Hippocampal formation (tissue), 2 donors: ENCODE measurements at regions not wholly inside any gene's neighbourhood (a gene's known extent, or its start where the extent isn't known, plus 50 kb on each side); places are given as distances from the start of the nearest gene placed in this dataset.
A peak's percentile ranks its signal among the peaks of the same experiment; 100 is the strongest.

Experiments
- DNase-seq, 2 donors: peaks; one replicate each; lab custom pipeline; 2025; lab: John Stamatoyannopoulos, UW

DNA sequence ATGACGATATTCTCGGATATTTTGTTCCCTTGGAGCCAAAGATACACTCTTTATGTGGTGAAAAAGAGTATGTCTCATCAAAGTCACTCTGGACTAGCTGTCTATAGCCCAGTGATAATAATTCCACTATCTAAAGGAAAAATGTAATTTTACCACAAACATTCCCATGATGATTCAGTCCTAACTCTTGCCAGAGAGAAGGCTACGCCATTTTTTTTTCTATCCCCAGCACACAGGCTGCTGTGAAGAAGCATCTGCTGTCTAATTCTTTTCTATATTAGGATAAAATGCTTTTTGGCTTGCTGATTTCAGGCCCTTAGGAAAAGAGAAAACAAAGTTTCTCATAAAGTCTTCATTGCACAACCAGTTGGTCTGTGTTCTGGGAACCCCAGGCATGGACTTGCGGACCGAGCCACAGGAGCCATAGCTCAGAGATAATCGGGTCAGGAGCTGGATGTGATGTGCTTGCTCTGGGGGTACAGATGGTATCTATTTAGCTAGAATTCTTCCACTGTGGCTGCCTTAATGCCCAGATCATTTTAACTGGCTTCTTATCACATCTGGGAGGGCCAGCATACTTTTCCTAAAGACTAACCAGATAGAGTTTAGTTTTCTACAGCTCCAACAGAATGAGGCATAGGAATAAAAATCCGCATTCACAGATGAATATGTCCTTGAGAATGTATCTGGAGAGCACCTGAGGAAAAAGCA lies 683.7 kb upstream of the ID4 start:
- DNase-seq = no peak

GRCh38 chr6:19153981-19154295 lies 683.2 kb upstream of the ID4 start:
- DNase-seq = no peak

DNA sequence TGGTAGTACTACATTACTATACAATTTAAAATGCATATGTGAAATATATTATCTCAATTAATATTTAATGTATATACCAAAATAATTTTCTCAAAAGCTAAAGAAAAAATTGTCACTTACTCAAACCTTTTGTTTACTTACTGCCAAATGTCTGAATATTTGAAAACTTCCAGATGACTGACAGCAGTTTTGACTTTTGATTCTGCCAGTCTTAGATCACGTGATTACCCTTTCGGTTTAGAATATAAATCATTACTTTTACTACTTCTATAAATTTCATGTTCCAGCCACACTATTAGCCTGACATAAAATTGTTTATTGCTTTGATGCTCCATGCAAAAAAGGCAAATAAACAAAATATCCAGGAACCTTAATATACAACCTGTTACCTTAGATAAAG lies 680.7 kb upstream of the ID4 start:
- DNase-seq = no peak

GRCh38 chr6:19157486-19157885 lies 679.7 kb upstream of the ID4 start:
- no peak for DNase-seq

GRCh38 chr6:19158586-19158985 lies 678.6 kb upstream of the ID4 start:
- DNase-seq = no peak

GRCh38 chr6:19159089-19159488 lies 678.1 kb upstream of the ID4 start:
- DNase-seq = no peak

- DNase-seq = no peak
Measured at GRCh38 chr6:19159561-19159960, 677.6 kb upstream of the ID4 start.

- no peak for DNase-seq
Measured at GRCh38 chr6:19160081-19160730, 677.0 kb upstream of the ID4 start.

- no peak for DNase-seq
Measured at GRCh38 chr6:19167251-19167650, 669.9 kb upstream of the ID4 start.

DNA sequence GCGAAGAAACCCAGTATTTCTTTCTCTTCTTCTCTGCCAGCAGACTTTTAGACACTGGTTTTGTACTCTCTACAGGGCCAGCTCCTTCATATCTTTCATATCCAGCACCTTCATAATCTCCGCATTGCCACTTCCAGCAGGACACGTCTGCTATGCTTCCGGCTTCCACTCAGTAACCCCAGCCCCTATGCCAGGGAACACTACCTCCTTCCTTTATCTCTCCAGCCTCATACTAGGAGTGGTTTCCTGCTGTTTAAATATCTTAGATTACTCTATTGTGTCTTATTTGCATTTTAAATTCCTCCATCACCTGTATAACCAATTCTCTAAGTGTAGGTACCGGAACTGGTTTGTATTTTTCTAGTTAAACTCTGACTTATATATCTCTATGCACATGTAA lies 667.8 kb upstream of the ID4 start:
- DNase-seq = no peak

DNA sequence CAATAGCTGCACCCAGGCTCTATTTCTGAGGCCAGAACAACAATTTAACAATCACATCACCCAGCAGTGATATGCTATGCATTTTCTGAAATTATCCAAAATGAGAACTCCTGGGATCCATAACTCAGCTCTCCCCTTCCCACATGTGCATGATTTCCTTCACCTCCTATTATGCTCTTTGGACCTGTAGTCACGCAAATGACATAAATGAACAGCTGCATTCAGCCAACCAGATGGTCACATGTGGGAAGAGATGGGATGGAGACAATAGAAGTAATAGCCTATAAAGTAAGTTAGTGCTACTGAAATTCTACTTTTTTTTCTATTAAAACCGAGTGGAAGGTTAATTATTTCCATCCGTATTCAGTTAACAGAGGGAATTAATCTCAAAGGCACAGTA lies 662.1 kb upstream of the ID4 start:
- DNase-seq = no peak

- peak in 1 of 2 donors; percentile 19 for DNase-seq
Measured at GRCh38 chr6:19180348-19181072, 656.7 kb upstream of the ID4 start.

DNA sequence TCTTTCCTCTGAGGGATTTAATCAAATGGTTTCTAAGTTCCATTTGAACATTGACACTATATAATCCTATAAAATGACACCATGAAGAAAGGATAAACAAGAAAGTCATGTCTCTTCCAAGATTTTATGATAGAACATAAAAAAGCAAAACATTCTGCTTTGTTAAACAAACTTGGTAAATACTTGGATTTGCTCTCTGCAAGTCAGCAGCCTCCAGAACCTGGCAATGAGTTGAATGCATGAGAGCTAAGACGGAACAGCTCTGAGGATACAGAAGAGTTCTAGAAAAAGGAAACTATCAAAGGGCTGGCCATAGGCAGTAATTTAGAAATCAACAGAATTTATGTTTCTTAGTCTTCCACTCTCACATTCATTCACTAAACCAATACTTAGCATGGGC lies 656.0 kb upstream of the ID4 start:
- no peak for DNase-seq

GRCh38 chr6:19193624-19194023 lies 643.5 kb upstream of the ID4 start:
- DNase-seq = no peak

- no peak for DNase-seq
Measured at GRCh38 chr6:19204445-19204844, 632.7 kb upstream of the ID4 start.

DNA sequence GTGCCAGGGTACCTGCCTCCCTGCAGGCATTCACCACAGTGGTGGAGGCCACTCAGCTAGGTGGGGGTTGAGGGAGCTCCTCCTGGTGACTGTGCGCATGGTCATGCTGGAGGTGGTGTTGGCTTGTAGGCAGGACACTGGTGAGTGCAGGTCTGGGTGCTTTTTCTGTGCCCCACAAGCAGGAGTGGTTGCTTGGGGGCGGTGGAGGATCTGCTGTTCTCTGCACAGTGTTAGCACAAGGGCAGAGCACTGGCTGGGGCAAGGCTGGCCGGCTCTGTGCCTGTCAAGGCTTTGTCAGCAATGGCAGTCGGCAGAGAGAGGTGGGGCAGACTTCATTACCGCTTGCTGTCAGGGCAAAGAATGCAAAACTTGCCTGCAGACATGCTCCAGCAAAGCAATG lies 632.1 kb upstream of the ID4 start:
- DNase-seq = no peak

- DNase-seq = no peak
Measured at GRCh38 chr6:19209202-19209601, 628.0 kb upstream of the ID4 start.

DNA sequence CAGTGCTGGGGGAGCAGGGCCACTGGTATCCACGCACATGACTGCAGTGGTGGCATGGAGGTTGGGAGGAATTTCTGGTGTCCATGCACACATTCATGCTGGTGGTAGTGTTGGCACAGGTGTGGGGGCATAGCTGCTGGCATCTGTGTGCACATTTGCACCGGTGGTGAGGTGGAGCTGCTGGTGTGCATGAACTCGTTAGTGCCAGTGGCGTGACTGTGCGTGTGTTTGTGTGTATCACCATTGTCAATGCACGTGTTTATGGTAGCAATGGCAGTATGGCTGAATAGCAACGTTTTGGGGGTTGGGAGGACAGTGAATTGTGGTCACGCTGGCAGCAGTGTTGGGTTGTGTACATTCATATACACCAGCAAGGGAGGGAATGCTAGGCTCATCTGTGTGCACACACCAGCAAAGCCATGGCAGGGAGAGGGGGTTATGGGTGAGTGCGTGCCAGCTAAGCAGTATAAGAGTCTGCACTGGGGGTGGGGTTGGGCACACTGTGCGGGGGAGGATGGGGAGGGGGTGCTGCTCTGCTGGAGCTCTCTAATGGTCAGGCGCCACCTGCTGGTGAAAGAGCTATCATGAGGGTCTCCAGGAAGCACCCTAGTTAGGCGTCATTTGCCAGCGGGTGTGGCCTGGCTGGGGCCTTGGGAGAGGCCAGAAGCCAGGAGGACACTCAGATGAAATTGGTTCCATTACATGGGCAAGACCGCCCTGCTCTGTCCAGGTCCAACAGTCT lies 626.1 kb upstream of the ID4 start:
- peak in 1 of 2 donors; percentile 2 for DNase-seq

DNA sequence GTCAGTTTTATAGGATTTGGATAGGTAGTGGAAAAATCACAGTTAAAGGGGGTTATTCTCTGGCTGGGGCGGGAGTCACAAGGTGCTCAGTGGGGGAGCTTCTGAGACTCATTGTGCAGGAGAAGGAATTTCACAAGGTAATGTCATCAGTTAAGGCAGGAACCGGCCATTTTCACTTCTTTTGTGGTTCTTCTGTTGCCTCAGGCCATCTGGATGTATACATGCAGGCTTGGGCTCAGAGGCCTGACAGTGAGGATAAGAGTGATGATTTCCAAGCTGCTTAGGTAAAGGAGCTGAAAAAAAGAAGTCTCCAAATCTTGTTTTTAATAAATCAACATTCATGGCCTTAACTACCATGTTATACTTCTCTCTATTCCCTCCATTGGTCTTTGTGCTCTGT lies 622.9 kb upstream of the ID4 start:
- no peak for DNase-seq

DNA sequence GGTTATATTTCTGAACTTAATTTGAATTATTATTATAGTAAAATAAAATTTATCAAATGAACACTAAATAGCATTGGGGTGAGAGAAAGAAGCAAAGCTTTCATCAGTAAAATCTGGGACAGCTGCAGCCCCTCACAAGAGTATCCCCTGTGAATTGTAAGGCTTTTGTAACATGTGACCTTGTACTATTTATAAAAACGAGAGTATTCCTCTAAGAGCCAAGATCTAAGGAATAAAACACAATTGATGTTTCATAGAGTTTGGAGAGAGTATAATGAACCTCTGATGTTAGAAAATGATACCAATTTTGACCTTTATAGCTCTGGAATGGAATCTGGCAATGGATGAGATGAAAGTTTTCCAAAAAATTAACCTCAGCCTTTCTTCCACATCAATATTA lies 617.2 kb upstream of the ID4 start:
- DNase-seq = no peak

GRCh38 chr6:19231878-19232561 lies 605.1 kb upstream of the ID4 start:
- DNase-seq = peak; percentile 29 to 49

DNA sequence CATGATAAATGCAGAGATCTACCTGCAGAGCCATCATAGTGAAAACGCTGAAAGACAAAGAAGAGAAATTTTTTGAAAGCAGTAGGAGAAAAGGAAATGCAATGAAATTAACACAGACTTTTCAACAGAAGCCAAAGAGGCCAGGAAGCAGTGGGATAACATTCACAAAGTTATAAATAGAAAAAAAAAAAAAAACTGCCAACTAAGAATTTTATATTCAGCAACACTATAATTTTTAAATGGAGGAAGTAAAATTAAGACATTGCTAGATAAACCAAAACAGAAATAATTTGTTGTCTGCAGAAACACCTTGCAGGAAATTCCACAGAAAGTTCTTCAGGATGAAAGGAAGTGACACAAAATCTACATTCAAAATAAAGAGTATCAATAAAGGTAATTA lies 591.5 kb upstream of the ID4 start:
- no peak for DNase-seq
